ENCODE measurements at regions not wholly inside any gene's neighbourhood (a gene's known extent, or its start where the extent isn't known, plus 50 kb on each side); places are given as distances from the start of the nearest gene placed in this dataset.

GRCh38 chr1:70767377-70767776, 280.2 kb downstream of the PTGER3 start:
- Histone ChIP-seq H3K4me2 (ENCODE audit: low read length) (no peak overlapping the region), H3K79me2 (ENCODE audit: low read length) (no peaks in the 10 kb centered on the region), H3K27ac (ENCODE audit: low read length) (no peak overlapping the region), H3K4me3 (ENCODE audit: low read length) (no peak overlapping the region), H4K20me1 (ENCODE audit: insufficient read depth, low read length) (no peaks in the 10 kb centered on the region), H2AFZ (ENCODE audit: low read depth, low read length) (no peak overlapping the region), H3K9ac (ENCODE audit: low read length) (no peak overlapping the region), H3K27me3 (ENCODE audit: low read depth, low read length) (no peaks in the 10 kb centered on the region), H3K36me3 (replicated peaks; ENCODE audit: low read depth, low read length) (no peaks in the 10 kb centered on the region), H3K4me1 (ENCODE audit: low read length) (peaks cover 10% of the 10 kb centered on the region), H3K9me3 (ENCODE audit: insufficient read depth, low read length) (no peaks in the 10 kb centered on the region)
- TF ChIP-seq EZH2phosphoT487 (IDR thresholded peaks at IDR 0.05; ENCODE audit: low read depth), result no peak
- TF ChIP-seq CTCF (IDR thresholded peaks at IDR 0.05; ENCODE audit: low read depth, low read length), result no peak

- H3K4me2 ChIP-seq (ENCODE audit: low read length), result no peak overlapping the region
- H4K20me1 ChIP-seq (ENCODE audit: insufficient read depth, low read length), result no peaks in the 10 kb centered on the region
- no peak overlapping the region for H3K9ac ChIP-seq (ENCODE audit: low read length)
- peaks cover 10% of the 10 kb centered on the region for H3K4me1 ChIP-seq (ENCODE audit: low read length)
- no peaks in the 10 kb centered on the region for H3K27me3 ChIP-seq (ENCODE audit: low read depth, low read length)
- no peak overlapping the region for H3K27ac ChIP-seq (ENCODE audit: low read length)
- H3K36me3 ChIP-seq (replicated peaks; ENCODE audit: low read depth, low read length), result no peaks in the 10 kb centered on the region
- no peaks in the 10 kb centered on the region for H3K79me2 ChIP-seq (ENCODE audit: low read length)
- no peak overlapping the region for H3K4me3 ChIP-seq (ENCODE audit: low read length)
- TF ChIP-seq CTCF (IDR thresholded peaks at IDR 0.05; ENCODE audit: low read depth, low read length) (no peak), EZH2phosphoT487 (IDR thresholded peaks at IDR 0.05; ENCODE audit: low read depth) (no peak)
- H3K9me3 ChIP-seq (ENCODE audit: insufficient read depth, low read length), result no peaks in the 10 kb centered on the region
- no peak overlapping the region for H2AFZ ChIP-seq (ENCODE audit: low read depth, low read length)
Measured at GRCh38 chr1:70768216-70768615, 279.4 kb downstream of the PTGER3 start.

- no peak for TF ChIP-seq EZH2phosphoT487 (IDR thresholded peaks at IDR 0.05; ENCODE audit: low read depth)
- TF ChIP-seq CTCF (IDR thresholded peaks at IDR 0.05; ENCODE audit: low read depth, low read length), result no peak
- Histone ChIP-seq H3K9ac (ENCODE audit: low read length) (no peak overlapping the region), H3K36me3 (replicated peaks; ENCODE audit: low read depth, low read length) (no peaks in the 10 kb centered on the region), H3K4me3 (ENCODE audit: low read length) (no peak overlapping the region), H3K79me2 (ENCODE audit: low read length) (no peaks in the 10 kb centered on the region), H3K27me3 (ENCODE audit: low read depth, low read length) (no peaks in the 10 kb centered on the region), H3K27ac (ENCODE audit: low read length) (no peak overlapping the region), H3K4me1 (ENCODE audit: low read length) (no peaks in the 10 kb centered on the region), H3K4me2 (ENCODE audit: low read length) (no peak overlapping the region), H4K20me1 (ENCODE audit: insufficient read depth, low read length) (no peaks in the 10 kb centered on the region), H3K9me3 (ENCODE audit: insufficient read depth, low read length) (no peaks in the 10 kb centered on the region), H2AFZ (ENCODE audit: low read depth, low read length) (no peak overlapping the region)
Measured at GRCh38 chr1:70778056-70778762, 269.4 kb downstream of the PTGER3 start.

GRCh38 chr1:70778934-70779333, 268.7 kb downstream of the PTGER3 start:
- TF ChIP-seq EZH2phosphoT487 (IDR thresholded peaks at IDR 0.05; ENCODE audit: low read depth) (no peak), CTCF (IDR thresholded peaks at IDR 0.05; ENCODE audit: low read depth, low read length) (no peak)

More at GRCh38 chr1:70778934-70779333, 268.7 kb downstream of the PTGER3 start:
- Histone ChIP-seq H3K4me1 (ENCODE audit: low read length) (no peaks in the 10 kb centered on the region), H3K79me2 (ENCODE audit: low read length) (no peaks in the 10 kb centered on the region), H3K4me3 (ENCODE audit: low read length) (no peak overlapping the region), H2AFZ (ENCODE audit: low read depth, low read length) (no peak overlapping the region), H3K9ac (ENCODE audit: low read length) (no peak overlapping the region), H3K9me3 (ENCODE audit: insufficient read depth, low read length) (no peaks in the 10 kb centered on the region), H3K36me3 (replicated peaks; ENCODE audit: low read depth, low read length) (no peaks in the 10 kb centered on the region), H3K27me3 (ENCODE audit: low read depth, low read length) (no peaks in the 10 kb centered on the region), H3K27ac (ENCODE audit: low read length) (no peak overlapping the region), H3K4me2 (ENCODE audit: low read length) (no peak overlapping the region), H4K20me1 (ENCODE audit: insufficient read depth, low read length) (no peaks in the 10 kb centered on the region)
